ENCODE measurements at regions not wholly inside any gene's neighbourhood (a gene's known extent, or its start where the extent isn't known, plus 50 kb on each side); places are given as distances from the start of the nearest gene placed in this dataset.

- Histone ChIP-seq H3K36me3 (ENCODE audit: control insufficient read depth, insufficient read depth, low read length) (no peaks in the 10 kb centered on the region), H3K27ac (ENCODE audit: low read depth, low read length) (no peak overlapping the region), H3K27me3 (ENCODE audit: control insufficient read depth, insufficient read depth, low read length) (no peaks in the 10 kb centered on the region), H3K4me3 (ENCODE audit: low read length) (no peak overlapping the region), H3K4me1 (ENCODE audit: control insufficient read depth, insufficient read depth, low read length) (no peaks in the 10 kb centered on the region), H3K9ac (ENCODE audit: low read length) (no peak overlapping the region)
Measured at GRCh38 chr1:221636096-221636495, 105.8 kb downstream of the DUSP10 start.

DNA sequence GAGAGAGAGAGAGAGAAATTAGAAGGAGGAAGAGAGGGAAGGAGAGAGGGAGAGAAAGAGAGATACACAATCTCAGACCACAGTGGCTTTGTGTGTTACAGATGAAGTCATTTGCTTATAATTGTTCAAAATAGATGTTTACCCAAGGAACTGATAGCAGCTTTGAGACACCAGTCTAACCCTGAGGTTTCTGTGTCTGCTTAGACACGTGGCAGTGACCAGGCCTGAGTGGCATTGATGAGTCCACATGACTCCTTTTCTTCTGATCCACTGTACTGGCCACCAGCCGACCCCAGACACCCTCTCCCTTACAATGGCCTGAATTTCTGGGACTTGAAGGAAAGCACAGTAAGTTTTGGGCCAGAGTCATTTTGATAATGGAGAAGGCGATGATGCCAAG, 104.9 kb downstream of the DUSP10 start:
- H3K9ac ChIP-seq (ENCODE audit: low read length), result no peak overlapping the region
- H3K27me3 ChIP-seq (ENCODE audit: control insufficient read depth, insufficient read depth, low read length), result no peaks in the 10 kb centered on the region
- no peak overlapping the region for H3K27ac ChIP-seq (ENCODE audit: low read depth, low read length)
- H3K36me3 ChIP-seq (ENCODE audit: control insufficient read depth, insufficient read depth, low read length), result no peaks in the 10 kb centered on the region
- H3K4me1 ChIP-seq (ENCODE audit: control insufficient read depth, insufficient read depth, low read length), result no peaks in the 10 kb centered on the region
- no peak overlapping the region for H3K4me3 ChIP-seq (ENCODE audit: low read length)

DNA sequence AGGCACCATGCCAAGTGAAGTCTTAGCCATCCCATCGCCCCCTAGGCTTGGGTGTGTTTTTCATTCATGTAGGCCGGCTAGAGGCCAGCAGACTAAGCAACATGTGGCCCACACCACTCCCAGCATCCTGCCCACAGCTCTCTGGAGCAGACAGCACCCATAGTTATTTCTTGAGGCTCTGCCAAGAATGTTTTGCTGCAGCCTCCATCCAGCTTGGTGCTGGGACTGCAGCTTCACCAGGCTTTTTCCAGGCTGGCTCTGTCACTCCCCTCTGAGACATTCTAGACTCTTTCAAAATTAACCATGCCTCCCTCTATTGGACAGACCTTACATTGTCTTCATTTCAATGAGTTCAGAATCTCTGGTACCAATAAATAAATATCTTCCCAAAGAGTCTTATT, 104.2 kb downstream of the DUSP10 start:
- H3K27me3 ChIP-seq (ENCODE audit: control insufficient read depth, insufficient read depth, low read length), result no peaks in the 10 kb centered on the region
- H3K27ac ChIP-seq (ENCODE audit: low read depth, low read length), result no peak overlapping the region
- no peak overlapping the region for H3K4me3 ChIP-seq (ENCODE audit: low read length)
- no peak overlapping the region for H3K9ac ChIP-seq (ENCODE audit: low read length)
- no peaks in the 10 kb centered on the region for H3K36me3 ChIP-seq (ENCODE audit: control insufficient read depth, insufficient read depth, low read length)
- no peaks in the 10 kb centered on the region for H3K4me1 ChIP-seq (ENCODE audit: control insufficient read depth, insufficient read depth, low read length)

DNA sequence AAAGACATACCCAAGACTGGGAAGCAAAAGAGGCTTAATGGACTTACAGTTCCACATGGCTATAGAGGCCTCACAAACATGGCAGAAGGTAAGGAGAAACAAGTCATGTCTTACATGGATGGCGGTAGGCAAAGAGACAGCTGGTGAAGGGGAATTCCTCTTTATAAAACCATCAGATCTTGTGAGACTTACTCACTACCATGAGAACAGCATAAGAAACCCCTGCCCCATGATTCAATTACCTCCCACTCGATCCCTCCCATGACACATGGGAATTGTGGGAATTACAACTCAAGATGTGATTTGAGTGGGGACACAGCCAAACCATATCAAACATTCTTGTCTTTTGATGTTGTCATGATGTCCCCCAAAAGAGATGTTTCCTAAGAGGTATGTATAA, 103.3 kb downstream of the DUSP10 start:
- Histone ChIP-seq H3K4me1 (ENCODE audit: control insufficient read depth, insufficient read depth, low read length) (no peaks in the 10 kb centered on the region), H3K27ac (ENCODE audit: low read depth, low read length) (no peak overlapping the region), H3K4me3 (ENCODE audit: low read length) (no peak overlapping the region), H3K36me3 (ENCODE audit: control insufficient read depth, insufficient read depth, low read length) (no peaks in the 10 kb centered on the region), H3K27me3 (ENCODE audit: control insufficient read depth, insufficient read depth, low read length) (no peaks in the 10 kb centered on the region), H3K9ac (ENCODE audit: low read length) (no peak overlapping the region)

GRCh38 chr1:221641811-221642210, 100.1 kb downstream of the DUSP10 start:
- Histone ChIP-seq H3K4me1 (ENCODE audit: control insufficient read depth, insufficient read depth, low read length) (no peaks in the 10 kb centered on the region), H3K27ac (ENCODE audit: low read depth, low read length) (no peak overlapping the region), H3K36me3 (ENCODE audit: control insufficient read depth, insufficient read depth, low read length) (no peaks in the 10 kb centered on the region)

GRCh38 chr1:221643404-221644144, 98.3 kb downstream of the DUSP10 start:
- Histone ChIP-seq H3K27ac (ENCODE audit: low read depth, low read length) (no peak overlapping the region), H3K4me1 (ENCODE audit: control insufficient read depth, insufficient read depth, low read length) (no peaks in the 10 kb centered on the region), H3K27me3 (ENCODE audit: control insufficient read depth, insufficient read depth, low read length) (no peaks in the 10 kb centered on the region), H3K9ac (ENCODE audit: low read length) (no peak overlapping the region), H3K4me3 (ENCODE audit: low read length) (no peak overlapping the region), H3K36me3 (ENCODE audit: control insufficient read depth, insufficient read depth, low read length) (no peaks in the 10 kb centered on the region)

More at GRCh38 chr1:221641811-221642210, 100.1 kb downstream of the DUSP10 start:
- Histone ChIP-seq H3K4me3 (ENCODE audit: low read length) (no peak overlapping the region), H3K9ac (ENCODE audit: low read length) (no peak overlapping the region), H3K27me3 (ENCODE audit: control insufficient read depth, insufficient read depth, low read length) (no peaks in the 10 kb centered on the region)

DNA sequence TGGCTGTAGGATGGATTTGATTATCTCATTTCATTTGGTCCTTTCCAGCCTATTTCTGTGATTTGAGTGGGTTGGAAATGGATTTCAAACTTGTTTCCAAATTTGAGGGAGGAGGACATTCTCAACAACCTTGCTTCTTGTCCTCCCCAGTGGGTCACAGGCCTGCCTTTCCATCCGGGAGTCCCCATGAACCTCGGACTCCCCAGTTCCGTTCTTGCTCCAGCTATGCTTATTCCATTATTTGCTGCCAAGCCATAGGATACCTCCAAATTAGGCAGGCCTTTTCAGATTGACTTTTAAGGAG, 97.8 kb downstream of the DUSP10 start:
- Histone ChIP-seq H3K9ac (ENCODE audit: low read length) (no peak overlapping the region), H3K27ac (ENCODE audit: low read depth, low read length) (no peak overlapping the region), H3K27me3 (ENCODE audit: control insufficient read depth, insufficient read depth, low read length) (no peaks in the 10 kb centered on the region), H3K4me1 (ENCODE audit: control insufficient read depth, insufficient read depth, low read length) (no peaks in the 10 kb centered on the region), H3K36me3 (ENCODE audit: control insufficient read depth, insufficient read depth, low read length) (no peaks in the 10 kb centered on the region), H3K4me3 (ENCODE audit: low read length) (no peak overlapping the region)

- Histone ChIP-seq H3K9ac (ENCODE audit: low read length) (no peak overlapping the region), H3K4me1 (ENCODE audit: control insufficient read depth, insufficient read depth, low read length) (no peaks in the 10 kb centered on the region), H3K27me3 (ENCODE audit: control insufficient read depth, insufficient read depth, low read length) (no peaks in the 10 kb centered on the region), H3K27ac (ENCODE audit: low read depth, low read length) (no peak overlapping the region), H3K4me3 (ENCODE audit: low read length) (no peak overlapping the region), H3K36me3 (ENCODE audit: control insufficient read depth, insufficient read depth, low read length) (no peaks in the 10 kb centered on the region)
Measured at GRCh38 chr1:221644663-221645258, 97.1 kb downstream of the DUSP10 start.

- Histone ChIP-seq H3K4me3 (ENCODE audit: low read length) (no peak overlapping the region), H3K27ac (ENCODE audit: low read depth, low read length) (no peak overlapping the region), H3K36me3 (ENCODE audit: control insufficient read depth, insufficient read depth, low read length) (no peaks in the 10 kb centered on the region), H3K4me1 (ENCODE audit: control insufficient read depth, insufficient read depth, low read length) (no peaks in the 10 kb centered on the region), H3K27me3 (ENCODE audit: control insufficient read depth, insufficient read depth, low read length) (no peaks in the 10 kb centered on the region), H3K9ac (ENCODE audit: low read length) (no peak overlapping the region)
Measured at GRCh38 chr1:221648201-221648600, 93.7 kb downstream of the DUSP10 start.

Data from rectal smooth muscle tissue (tissue), 1 donor.